ENCODE measurements at regions not wholly inside any gene's neighbourhood (a gene's known extent, or its start where the extent isn't known, plus 50 kb on each side); places are given as distances from the start of the nearest gene placed in this dataset.

GRCh38 chr12:13581031-13581430 lies 384.5 kb downstream of the EMP1 start:
- no peaks in the 10 kb centered on the region for H3K9me3 ChIP-seq
- no peak overlapping the region for H3K4me3 ChIP-seq
- TF ChIP-seq CTCF (IDR thresholded peaks at IDR 0.05) = no peak
- H3K27me3 ChIP-seq = no peaks in the 10 kb centered on the region
- no peaks in the 10 kb centered on the region for H3K4me1 ChIP-seq
- no peaks in the 10 kb centered on the region for H3K36me3 ChIP-seq
- DNase-seq (ENCODE audit: low spot score) = no peak
- no peak overlapping the region for H3K27ac ChIP-seq

GRCh38 chr12:13580206-13580605 lies 383.7 kb downstream of the EMP1 start:
- no peak for TF ChIP-seq CTCF (IDR thresholded peaks at IDR 0.05)
- H3K27ac ChIP-seq = no peak overlapping the region
- no peak for DNase-seq (ENCODE audit: low spot score)
- H3K4me3 ChIP-seq = no peak overlapping the region
- H3K4me1 ChIP-seq = no peaks in the 10 kb centered on the region
- no peaks in the 10 kb centered on the region for H3K27me3 ChIP-seq
- H3K9me3 ChIP-seq = no peaks in the 10 kb centered on the region
- H3K36me3 ChIP-seq = no peaks in the 10 kb centered on the region

DNA sequence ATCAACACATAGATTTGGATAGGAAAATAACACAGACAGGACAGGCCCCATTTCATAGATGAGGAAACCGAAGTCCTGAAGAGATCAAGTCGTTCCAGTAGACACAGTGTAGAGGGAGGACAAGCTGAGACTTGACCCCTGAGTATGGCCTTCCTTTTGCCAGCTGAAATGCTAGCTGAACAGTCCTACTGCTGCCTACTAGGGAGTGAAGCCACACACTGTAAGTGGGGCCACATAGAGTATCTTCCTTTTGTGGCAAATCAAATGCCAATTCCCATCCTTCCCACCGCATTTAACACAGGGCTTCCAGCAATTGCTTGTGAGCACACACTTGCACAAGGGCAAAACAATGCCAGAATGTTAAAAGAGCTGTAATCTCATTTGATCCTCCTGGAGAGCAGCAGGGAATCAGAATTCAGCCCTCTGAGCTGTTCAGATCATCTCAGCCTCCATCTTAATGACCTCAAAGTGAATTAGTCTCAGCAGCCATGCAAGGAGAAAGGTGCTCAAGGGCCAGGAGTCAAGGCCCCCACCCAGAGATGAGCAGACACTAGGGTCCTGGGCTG lies 380.5 kb downstream of the EMP1 start:
- Histone ChIP-seq H3K4me3 (no peak overlapping the region), H3K27ac (no peak overlapping the region), H3K27me3 (no peaks in the 10 kb centered on the region), H3K36me3 (no peaks in the 10 kb centered on the region), H3K9me3 (no peaks in the 10 kb centered on the region), H3K4me1 (no peaks in the 10 kb centered on the region)
- DNase-seq (ENCODE audit: low spot score) = no peak
- TF ChIP-seq CTCF (IDR thresholded peaks at IDR 0.05) = no peak

DNA sequence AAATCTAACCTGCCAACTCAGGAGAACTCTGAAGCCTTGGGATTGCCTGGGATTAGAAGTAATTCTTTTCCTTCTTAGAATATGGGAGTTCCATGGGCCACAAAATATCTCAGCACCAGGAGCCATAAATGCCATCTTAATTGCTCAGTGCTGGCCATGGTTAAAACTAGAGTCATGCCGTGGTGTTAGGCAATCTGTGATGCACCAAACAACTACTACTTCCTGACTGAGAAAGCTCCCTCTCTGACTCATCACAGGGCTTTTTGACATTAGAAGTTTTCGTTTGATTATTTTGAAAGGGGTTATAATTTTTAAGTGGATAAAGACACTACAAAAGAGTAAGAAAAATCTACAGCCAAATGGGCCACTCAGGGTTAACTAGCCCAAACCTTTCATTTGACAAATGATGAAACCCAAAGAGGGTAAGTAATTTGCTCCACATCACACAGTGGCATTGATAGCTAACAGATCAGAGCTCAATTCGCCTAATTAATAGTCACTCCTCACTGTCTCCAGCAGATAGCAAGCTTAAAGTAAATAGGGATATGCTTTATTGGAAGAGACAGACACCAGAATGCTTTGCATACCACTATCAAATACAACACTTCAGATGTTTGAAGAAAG lies 377.3 kb downstream of the EMP1 start:
- no peak for TF ChIP-seq CTCF (IDR thresholded peaks at IDR 0.05)
- no peaks in the 10 kb centered on the region for H3K9me3 ChIP-seq

GRCh38 chr12:13571035-13571434 lies 374.5 kb downstream of the EMP1 start:
- no peaks in the 10 kb centered on the region for H3K27me3 ChIP-seq
- no peak overlapping the region for H3K27ac ChIP-seq
- H3K4me1 ChIP-seq = no peaks in the 10 kb centered on the region
- no peaks in the 10 kb centered on the region for H3K9me3 ChIP-seq
- no peak overlapping the region for H3K4me3 ChIP-seq
- no peaks in the 10 kb centered on the region for H3K36me3 ChIP-seq
- DNase-seq (ENCODE audit: low spot score) = no peak
- TF ChIP-seq CTCF (IDR thresholded peaks at IDR 0.05) = no peak

More for the DNA sequence above, 377.3 kb downstream of the EMP1 start:
- no peaks in the 10 kb centered on the region for H3K36me3 ChIP-seq
- DNase-seq (ENCODE audit: low spot score) = no peak
- H3K27me3 ChIP-seq = no peaks in the 10 kb centered on the region
- H3K4me3 ChIP-seq = no peak overlapping the region
- H3K27ac ChIP-seq = no peak overlapping the region
- H3K4me1 ChIP-seq = no peaks in the 10 kb centered on the region

Data from right atrium auricular region (tissue), 2 donors.